GM18517 (cell line): ENCODE measurements at regions not wholly inside any gene's neighbourhood (a gene's known extent, or its start where the extent isn't known, plus 50 kb on each side); places are given as distances from the start of the nearest gene placed in this dataset.
"Not testable (repeated sequence)": the region's sequence is repeated elsewhere in the genome, so short reads cannot be mapped to it uniquely, and the experiment has no call there.

ENCODE experiments used
- ATAC-seq: cut with Tn5 transposase; IDR thresholded peaks from one replicate; pipeline ENCODE4 v1.9.1; 2021; ENCODE audit warnings: mild to moderate bottlenecking, moderate library complexity; ENCODE audit not compliant: unreplicated experiment

DNA sequence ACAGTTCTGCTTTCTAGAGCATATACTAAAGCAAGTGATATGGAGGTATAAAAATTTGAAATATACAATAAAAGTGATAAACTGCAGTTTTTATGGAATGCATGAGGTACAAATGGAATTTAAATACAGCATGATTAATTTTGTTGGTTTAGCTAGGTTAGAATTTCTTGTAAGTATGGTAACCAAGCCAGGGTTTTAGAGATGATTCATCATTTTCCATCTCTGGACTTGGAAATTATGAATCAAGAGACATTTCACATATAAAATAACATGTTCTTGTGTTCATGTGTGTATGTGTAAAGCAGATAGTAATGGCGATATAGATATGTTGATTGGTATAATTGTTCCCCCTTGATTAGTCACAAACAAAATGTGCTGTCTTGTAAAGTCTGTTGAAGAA is 1219.8 kb downstream of the CDH8 start:
- no peak for ATAC-seq

DNA sequence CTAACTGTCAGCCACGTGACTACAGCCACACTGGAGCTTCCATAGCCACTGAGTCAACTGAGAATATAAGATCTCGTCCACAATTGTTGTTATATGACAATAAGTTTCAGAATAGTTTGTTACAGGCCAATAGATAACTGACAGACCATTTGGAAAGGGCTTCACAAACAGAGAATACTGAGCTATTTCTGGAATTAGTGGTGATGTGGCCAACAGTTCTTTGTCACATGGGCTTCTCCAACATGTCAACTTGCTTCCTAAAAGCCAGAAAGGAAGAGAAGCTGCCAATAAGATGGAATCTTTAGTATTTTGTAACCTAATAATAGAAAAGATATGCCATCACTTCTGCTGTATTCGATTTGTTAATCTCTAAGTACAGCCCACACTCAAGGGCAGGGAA is 1220.4 kb downstream of the CDH8 start:
- ATAC-seq = no peak

DNA sequence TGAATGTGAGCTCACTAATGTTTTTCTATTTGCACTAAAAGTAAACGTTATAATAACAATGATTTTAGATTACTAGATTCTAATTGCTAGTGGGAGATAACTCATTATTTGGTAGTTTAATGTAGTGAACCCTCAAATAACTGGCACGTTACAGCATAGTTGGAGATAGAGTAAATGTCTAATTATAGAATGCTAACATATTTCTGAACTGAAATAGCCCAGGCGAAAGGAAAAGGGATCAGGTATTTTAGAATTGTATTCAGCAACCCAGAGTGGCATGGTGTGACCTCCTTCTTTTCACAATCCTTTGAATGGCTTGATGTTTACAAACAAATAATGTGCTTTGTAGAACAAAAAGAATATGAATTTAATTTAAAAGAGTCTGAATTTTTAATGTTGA is 1221.2 kb downstream of the CDH8 start:
- no peak for ATAC-seq

DNA sequence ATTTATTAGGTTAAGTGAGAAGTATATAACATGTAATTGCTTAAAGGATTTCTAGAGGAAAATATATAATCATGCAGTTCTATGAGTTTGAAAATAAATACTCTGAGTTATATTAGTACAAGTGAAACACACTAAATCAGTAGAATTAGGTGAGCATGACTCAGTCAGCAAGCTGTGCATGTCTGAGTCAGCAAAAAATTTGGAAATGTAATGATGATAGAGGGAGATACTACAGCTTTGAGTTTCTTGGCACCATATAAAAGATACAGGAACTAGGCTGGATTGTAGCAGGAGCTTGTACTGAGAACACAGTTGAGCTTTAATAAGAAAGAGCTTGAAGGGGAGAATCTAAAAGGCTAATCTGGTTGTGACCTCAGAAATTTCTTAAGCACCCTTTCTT is 1224.6 kb downstream of the CDH8 start:
- no peak for ATAC-seq

DNA sequence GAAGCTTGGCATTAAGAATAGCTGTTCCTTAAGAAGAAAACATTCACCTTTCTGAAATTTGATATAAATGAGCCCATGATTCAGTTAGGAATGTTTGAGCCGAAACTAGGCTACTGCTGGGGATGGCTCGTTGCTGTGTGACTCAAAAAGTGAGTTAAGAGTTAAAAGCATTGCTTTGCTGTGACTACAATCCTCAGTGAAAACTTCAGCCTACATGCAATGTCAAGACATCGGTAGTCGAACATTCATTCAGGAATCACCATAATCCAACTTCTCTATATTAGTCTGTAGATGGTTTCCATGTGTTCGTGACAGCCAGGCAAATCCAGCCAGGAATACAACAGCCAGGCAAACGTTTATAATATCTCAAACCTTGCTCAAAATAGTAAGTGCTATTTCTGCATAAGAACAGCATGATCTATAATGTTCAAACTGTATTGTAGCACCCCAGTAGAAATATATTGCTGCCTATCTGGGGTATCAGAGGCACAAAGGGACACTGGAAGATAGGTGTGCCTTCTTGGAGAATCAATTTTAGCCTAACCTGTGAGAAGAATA is 1225.1 kb downstream of the CDH8 start:
- no peak for ATAC-seq

DNA sequence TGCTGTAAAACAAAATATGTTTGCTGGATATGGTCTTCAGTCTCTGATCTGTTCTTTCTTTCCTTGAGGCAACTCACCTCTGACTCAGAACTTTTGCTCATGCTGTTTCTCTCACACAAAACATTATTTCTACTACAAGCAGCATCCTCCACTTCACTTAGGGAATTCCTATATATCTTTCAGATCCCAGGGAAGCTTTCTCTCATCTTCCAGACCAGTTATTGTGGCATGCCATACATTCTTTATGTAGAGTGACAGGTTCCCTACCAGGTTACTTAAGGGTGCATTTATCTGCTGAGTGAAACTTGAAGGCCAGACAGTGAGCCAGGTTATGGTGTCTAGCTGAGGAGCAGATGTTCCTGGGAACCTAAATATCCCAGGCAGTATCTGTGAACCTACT is 1226.0 kb downstream of the CDH8 start:
- no peak for ATAC-seq

DNA sequence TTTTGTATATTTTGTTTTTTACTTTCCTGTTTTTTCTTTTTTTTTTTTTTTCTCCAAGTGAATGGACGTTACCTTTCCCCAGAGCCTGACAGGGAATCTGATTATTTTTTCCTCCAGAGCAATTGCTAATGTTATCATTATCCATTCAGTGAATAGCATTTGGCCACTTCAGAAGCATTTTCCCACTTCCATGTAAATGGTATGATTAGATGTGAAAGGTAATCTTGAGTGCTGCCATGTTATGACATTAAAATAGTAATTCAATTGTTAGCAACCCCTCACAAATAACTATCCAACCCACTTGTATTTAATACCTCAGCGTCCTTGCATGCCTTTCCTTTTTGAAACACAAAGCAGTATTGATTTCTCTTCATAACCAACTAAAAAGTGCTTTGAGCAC is 1243.8 kb downstream of the CDH8 start:
- no peak for ATAC-seq

DNA sequence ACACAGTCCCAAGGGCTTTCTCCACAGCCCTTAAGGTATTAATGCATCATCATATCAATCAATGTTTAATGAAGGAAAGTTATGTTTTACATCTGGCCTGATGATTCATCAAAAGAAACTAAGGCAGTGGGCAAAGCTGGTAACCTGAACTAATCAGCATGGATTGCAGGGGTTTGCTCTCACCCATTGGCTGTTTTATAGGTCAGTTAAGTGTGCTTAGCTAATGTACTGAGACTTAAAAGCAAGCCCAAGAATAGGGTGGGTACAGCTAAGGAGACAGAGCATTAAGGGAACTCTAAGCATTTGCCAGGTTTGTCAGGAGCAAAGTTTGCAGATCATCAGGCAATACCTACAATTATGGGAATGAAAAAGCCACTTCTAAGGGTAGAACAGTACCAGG is 1247.6 kb downstream of the CDH8 start:
- no peak for ATAC-seq

DNA sequence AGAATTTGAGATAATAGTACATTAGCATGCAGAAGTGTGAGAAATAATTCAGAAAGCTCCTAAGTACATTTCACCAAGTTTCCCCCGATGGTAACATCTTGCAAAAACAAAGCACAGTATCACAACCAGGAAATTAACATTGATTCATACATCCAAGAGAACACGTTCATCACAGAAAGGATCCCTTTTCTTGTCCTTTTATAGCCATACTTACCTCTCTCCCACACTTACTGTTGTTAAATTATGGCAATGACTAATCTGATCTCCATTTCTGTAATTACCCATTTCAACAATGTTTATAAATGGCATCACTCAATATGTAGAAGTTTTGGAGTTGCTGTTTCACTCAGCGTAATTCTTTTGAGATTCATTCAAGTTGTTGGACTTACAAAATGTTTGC is 1260.0 kb downstream of the CDH8 start:
- no peak for ATAC-seq

DNA sequence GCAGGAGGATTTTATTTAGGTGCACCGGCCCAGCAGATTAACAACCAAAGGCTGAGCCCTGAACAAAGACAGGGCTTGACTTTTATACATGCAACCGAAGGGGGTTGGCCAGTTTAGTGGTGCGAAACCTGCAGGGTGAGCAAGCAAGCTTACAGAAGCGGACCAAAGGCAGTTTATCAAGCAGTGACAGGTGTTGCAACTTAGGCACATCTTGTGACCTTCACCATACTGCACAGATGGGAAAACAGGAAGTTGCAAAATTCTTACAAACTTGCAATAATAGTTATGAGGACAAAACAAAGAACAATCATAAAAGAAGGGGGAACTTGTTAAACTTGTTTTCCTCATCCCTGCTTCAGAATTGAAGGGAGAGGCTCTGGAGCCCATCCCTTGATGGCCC is 1265.1 kb downstream of the CDH8 start:
- no peak for ATAC-seq

DNA sequence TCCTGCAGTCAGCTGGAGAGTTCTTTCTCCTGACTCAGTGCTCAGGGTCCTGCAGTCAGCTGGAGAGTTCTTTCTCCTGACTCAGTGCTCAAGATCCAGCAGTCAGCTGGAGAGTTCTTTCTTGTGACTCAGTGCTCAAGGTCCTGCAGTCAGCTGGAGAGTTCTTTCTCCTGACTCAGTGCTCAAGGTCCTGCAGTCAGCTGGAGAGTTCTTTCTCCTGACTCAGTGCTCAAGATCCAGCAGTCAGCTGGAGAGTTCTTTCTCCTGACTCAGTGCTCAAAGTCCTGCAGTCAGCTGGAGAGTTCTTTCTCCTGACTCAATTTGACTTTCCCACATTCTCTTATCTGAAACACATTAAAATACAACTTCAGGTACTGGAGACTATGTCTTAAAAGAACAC is 1265.9 kb downstream of the CDH8 start:
- not testable (repeated sequence) for ATAC-seq

DNA sequence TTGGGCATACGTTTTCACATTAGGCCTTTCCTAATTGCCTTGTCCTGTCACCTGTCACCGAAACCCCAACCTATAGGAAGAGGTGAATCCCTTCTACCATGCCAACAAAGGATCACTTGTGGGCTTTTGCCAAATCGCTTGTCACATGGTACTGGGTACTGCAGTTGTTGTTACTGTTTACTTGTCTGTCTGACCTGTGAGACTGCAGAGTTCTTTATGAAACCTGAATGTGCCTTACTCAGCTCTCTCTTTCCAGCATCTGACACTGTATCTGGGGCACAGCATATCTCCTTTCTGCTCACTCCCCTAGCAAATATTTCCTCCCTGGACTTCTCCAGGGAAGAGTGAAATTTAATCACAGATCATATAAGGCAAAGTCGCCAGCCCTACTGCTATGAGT is 1272.4 kb downstream of the CDH8 start:
- ATAC-seq = no peak

DNA sequence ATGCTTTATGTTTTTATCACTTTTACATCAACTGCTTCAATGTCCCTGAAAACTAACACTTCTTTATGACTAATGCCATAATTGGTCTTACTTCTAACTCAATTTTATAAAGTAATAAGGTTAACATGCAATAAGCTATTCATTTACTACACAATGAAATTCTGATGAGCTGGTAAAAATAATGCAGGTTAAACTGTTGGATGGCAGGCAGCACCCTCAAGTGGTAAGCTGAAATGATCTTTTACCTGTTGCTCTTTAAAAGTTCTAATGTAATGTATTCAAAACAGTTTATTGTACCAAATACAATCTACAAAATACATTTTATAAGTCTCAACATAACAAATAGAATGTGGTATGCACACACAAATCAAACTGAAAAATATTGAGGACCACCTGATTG is 1280.3 kb downstream of the CDH8 start:
- no peak for ATAC-seq

DNA sequence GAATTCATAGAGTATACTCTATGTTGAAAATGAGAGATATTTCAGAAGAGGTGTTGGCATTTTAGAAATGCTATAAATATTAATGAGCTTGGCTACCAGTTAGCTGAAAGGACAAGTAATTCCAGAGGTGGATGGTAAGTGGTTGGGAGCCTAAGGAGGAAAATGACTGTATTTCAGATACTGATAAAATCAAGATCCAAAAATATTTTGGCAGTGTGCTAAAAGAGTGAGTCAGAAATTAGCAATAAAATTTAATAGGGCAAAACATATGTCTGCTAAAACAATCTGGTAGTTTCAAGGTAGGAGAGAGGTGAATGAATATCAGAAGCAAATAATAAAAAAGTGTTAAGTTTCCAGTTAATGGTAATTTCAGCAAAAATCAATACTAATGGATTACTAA is 1287.9 kb downstream of the CDH8 start:
- no peak for ATAC-seq

DNA sequence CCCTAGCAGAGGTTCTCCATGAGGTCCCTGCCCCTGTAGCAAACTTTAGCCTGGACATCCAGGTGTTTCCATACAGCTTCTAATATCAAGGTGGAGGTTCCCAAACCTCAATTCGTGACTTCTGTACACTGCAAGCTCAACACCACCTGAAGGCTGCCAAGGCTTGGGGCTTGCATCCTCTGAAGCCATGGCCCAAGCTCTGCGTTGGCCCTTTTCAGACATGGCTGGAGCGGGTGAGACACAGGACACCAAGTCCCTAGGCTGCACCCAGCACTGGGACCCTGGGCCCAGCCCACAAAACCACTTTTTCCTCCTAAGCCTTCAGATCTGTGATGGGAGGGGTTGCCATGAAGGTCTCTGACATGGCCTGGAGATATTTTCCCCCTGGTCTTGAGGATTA is 1292.0 kb downstream of the CDH8 start:
- ATAC-seq = no peak

DNA sequence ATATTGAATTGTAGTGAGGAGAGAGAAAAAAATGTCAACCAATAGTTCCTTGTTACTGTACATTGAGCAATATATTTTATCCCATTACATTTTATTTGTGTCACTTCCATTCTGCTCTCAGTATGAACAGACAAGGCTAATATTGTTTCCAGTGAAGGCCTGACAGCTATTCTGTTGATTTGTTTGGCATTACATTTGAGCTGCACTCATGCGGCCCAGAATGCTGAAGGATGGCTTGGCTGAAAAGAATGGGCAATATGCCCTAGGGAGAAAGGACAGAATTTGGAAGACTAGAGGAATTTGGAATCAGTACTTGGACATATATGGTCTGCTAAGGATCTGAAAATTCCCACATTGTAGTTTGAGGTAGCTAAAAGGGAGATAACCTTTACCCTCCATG is 1294.4 kb downstream of the CDH8 start:
- ATAC-seq = no peak

DNA sequence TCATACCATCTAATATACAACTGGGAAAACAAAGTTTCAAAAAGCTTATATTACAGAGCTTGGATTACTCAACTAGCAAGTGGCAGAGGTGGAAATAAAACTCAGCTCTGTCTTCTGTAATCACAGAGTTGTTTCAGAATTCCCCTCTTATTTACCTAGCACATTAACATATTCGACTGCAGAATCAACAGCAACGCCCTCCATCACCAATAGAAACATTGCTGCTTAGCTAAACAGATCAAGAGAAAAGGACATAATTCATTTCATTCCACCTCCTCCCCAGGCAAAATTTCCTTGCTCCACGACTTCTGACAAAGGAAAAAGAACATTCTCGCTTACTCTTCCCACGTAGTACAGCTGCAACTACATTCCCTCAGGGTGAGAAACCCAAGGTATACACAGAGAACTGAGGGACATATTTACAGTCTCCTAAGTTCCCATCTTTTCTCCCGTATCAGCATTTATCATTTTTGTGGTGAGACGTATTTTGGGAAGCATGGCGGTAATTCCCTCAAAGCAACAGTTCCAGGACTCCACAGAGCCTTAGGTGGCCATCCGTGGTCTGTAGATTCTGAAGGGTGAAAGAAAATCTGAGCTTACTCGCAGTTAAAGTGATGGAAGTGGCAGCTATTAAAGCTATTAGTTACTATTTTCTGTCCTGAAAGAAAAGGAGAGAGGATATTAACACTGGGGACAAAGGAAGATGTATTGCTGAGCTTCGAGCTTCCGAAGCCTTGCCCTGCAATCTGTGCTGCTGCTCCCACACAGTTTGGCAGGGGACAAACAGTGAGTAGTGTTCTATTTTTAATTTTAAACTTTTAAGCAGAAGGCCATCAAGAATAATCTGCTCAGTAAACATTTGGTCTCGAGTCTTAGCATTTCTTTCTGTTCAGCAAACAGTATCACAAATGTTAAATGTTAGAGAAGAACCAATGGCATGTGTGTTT is 1296.2 kb downstream of the CDH8 start:
- no peak for ATAC-seq

DNA sequence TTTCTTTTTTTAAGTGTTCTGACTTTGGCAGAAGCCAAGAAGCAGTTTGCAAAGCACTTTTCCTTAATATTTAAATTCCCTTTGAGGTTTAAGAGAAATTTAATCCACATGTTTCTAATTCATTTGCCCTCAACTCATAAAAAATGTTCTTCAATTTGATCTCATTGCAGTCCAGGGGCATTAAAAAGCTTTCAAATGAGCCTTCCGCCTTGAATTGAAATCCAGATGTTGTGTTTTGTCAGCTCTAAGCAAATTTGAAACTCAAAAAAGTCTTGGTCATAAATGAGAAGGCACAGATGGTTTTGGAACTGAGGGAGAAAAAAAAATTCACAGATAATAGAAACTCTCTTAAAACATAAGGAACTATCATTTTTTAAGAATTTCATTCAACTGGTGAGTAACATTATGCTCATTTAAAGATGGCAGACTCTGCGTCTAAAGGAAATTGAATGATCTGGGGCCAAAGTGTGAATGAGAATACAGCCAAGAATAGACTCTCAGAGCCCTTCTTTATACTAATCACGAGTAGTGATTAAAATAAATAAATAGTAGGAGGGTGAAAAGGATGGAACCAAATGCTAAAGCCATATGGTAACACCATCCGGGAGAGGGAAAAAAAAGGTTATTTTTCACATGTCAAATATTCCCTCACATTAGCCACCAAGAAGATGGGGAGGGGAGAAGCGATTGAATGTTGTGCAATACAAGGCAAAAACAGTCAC is 1304.7 kb downstream of the CDH8 start:
- no peak for ATAC-seq

DNA sequence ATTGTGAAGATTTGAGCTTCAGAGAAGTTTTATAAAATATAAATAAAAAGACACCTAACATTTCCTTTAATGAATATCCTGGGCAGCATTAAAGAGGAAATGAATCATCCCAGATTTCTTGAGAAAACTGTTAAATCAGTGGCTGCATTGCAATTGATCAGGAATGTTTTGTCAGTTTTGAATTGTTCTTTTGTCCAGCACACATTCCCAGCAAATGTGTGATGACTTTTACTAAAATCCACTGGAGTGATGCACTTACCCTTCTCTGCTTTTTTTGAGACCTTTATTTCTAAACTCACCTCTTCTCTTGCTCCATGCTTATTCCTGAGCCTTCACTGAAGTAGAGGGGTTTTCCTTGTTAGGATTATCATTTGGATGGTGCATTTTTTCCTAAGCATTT is 1307.2 kb downstream of the CDH8 start:
- ATAC-seq = no peak

DNA sequence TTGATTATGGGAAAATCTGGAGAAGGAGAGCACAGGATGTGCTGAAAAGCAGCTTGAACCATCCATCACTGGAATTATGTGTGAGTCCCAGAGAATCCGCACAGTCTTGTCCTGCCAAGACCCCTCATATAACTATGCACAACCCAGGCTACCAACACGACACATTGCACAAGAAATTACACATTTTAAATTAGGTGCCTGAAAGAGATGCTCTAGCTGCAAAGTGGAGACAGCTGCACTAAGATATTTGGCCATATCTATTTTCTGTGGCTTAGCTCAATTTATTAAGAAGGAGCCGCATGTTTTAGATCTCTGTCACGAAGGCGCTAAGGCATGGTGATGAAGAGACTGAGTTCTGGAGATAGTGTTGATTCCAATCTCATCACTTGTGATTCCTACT is 1308.4 kb downstream of the CDH8 start:
- ATAC-seq = no peak

DNA sequence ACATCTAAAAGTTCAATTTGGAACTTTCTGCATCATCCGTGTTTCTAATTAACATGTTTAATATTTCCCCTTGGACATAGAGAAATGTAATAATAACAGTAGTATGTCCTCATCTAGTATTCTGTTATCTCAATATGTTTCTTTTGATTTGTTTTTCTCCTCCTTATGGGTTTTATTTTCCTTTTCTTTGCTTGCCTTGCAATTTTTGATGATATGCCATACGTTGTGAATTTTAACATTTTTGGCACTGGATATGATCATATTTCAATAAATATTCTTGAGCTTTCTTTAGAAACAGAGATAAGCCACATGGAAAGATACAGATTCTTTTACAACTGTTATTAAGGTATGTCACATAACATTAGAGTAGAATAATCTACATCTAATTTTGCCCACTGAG is 1316.2 kb downstream of the CDH8 start:
- no peak for ATAC-seq

DNA sequence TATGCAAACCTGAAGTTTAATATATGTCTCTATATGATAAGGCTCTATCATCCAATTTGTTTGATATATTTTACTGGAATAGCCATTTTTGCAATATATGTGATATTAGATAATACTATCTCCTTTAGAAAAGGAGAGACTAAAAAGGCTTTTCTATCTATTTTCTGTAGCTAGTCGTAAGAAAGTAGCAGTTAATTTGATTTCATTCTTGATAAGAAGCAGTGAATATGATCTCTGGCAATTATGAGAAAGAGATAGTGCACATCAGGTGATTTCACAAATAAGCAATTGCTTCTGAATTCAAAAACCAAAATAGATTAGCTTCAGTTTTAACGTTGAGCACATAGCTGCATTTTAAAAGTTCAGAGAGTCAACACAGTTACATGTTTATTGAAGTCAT is 1318.4 kb downstream of the CDH8 start:
- ATAC-seq = no peak
